GM19351 (cell line): ENCODE measurements at regions not wholly inside any gene's neighbourhood (a gene's known extent, or its start where the extent isn't known, plus 50 kb on each side); places are given as distances from the start of the nearest gene placed in this dataset.
"Not testable (repeated sequence)": the region's sequence is repeated elsewhere in the genome, so short reads cannot be mapped to it uniquely, and the experiment has no call there.

Source experiments
- ATAC-seq: cut with Tn5 transposase; IDR thresholded peaks from one replicate; pipeline ENCODE4 v1.9.1; 2021; ENCODE audit warnings: mild to moderate bottlenecking, moderate library complexity; ENCODE audit not compliant: unreplicated experiment

DNA sequence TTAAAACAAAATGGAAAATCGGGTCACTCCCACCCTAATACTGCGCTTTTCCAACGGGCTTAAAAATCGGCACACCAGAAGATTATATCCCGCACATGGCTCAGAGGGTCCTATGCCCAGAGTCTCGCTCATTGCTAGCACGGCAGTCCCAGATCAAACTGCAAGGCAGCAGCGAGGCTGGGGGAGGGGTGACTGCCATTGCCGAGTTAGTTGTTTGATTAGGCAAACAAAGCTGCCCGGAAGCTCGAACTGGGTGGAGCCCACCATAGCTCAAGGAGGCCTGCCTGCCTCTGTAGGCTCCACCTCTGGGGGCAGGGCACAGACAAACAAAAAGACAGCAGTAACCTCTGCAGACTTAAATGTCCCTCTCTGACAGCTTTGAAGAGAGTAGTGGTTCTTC lies 100.7 kb upstream of the KLHL1 start:
- not testable (repeated sequence) for ATAC-seq

- ATAC-seq = no peak
Observed at GRCh38 chr13:70206671-70207070, 98.4 kb upstream of the KLHL1 start.

DNA sequence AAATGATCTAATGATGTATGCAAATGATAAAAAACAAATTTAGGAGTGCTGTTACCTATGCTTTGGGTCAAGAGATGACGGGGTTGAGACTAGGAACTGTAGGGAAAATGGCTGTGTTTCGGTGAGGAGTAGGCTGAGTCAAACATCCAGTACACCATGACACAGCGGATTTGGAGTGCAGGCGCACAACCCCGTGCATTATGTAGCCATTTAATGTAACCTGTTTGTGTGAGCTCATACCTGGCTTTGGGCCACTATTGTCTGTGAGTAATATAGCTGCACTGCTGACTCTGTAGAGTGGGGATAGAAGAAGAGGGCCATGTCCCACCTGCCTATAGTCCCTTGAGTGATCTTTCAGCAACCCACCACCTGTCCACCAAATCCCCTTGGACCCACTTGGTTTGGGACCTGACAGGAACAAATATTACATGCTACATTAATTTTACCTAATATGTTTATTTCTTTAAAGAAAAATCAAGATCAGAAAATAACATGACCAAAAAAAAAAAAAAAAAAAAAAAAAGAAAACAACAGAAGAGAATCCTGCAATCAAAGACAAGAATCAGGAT lies 95.5 kb upstream of the KLHL1 start:
- ATAC-seq = no peak

- ATAC-seq = no peak
Observed at GRCh38 chr13:70191034-70191433, 82.8 kb upstream of the KLHL1 start.

DNA sequence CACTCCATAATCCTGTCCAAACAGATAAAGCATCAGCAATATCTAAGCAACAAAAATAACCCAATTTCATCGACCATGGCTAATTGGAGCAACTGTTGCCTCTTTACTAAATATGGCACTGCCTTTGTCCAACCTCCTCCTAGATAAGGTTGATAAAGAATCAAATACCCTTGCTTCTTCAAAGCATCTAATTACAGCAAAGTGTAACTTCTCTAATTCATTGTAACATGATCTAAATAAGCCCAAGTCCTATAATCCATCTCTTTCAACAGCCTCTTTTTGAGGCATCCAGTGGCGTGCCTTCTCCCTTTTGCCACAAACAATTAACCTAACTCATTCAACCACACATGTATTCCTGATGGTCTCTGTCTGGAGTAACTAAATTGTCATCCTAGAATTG lies 81.7 kb upstream of the KLHL1 start:
- ATAC-seq = no peak

DNA sequence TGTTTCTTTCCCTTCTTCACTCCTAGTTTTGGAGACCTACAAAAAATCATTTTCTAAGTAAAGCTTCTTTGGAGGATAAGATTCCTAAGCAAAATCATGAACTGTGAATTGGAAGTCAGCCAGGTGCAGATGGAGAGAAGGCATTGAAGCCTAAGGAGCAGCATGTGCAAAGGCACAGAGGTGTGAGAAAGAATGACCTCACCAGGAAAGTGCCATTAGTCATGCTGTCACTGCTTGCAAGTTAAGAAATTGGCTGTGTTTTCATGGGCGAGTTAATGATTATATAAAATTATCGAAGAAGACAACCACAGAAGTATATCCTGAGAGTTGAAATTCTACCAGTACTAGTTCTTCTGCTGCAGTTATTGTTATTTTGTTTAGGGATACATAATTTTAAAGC lies 80.3 kb upstream of the KLHL1 start:
- ATAC-seq = no peak

DNA sequence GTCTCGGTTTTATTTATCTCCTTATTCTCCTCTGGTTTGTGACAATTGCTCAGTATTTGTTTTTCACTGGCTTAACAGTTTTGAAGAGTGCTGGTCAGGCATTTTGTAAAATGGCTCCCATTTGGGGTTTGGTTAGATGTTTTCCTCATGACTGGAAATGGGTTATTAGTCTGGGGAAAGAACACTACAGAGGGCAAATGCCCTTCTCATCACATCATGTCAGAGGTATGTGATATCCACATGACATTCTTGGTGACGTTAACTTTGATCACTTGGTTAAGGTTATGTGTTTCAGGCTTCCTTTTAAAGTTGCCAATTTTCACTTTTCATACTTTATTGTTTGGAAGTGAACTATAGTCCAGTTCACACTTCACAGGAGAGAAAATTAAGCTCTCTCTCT lies 74.8 kb upstream of the KLHL1 start:
- ATAC-seq = no peak
